H9 (cell line): ENCODE measurements at regions not wholly inside any gene's neighbourhood (a gene's known extent, or its start where the extent isn't known, plus 50 kb on each side); places are given as distances from the start of the nearest gene placed in this dataset.
"Not testable (repeated sequence)": the region's sequence is repeated elsewhere in the genome, so short reads cannot be mapped to it uniquely, and the experiment has no call there.

Experiments used
- DNase-seq: peaks from one replicate; pipeline ENCODE4 v3.0.0-alpha.2; 2017
- H2AFZ ChIP-seq: one replicate; pipeline ENCODE4 v1.6.1; 2013; ENCODE audit warnings: mild to moderate bottlenecking, low read length, control low read depth, moderate library complexity
- H2AK5ac ChIP-seq: 2 replicates; pipeline ENCODE4 v1.6.1; 2013; ENCODE audit warnings: low read length, control low read depth, mixed read lengths; ENCODE audit not compliant: insufficient read length
- H2BK120ac ChIP-seq: one replicate; pipeline ENCODE4 v1.6.1; 2013; ENCODE audit warnings: low read depth, mild to moderate bottlenecking, low read length, control low read depth, inconsistent platforms; ENCODE audit not compliant: poor library complexity, severe bottlenecking
- H2BK12ac ChIP-seq: 2 replicates; pipeline ENCODE4 v1.6.1; 2013; ENCODE audit warnings: low read length, control low read depth, mixed read lengths, low read depth; ENCODE audit not compliant: insufficient read length
- H2BK15ac ChIP-seq: 2 replicates; pipeline ENCODE4 v1.6.1; 2013; ENCODE audit warnings: low read depth, low read length, control low read depth
- H2BK20ac ChIP-seq: one replicate; pipeline ENCODE4 v1.6.1; 2013; ENCODE audit warnings: low read depth, mild to moderate bottlenecking, low read length, control low read depth, inconsistent platforms; ENCODE audit not compliant: poor library complexity, severe bottlenecking
- H2BK5ac ChIP-seq: 2 replicates; pipeline ENCODE4 v1.6.1; 2013; ENCODE audit warnings: low read length, control low read depth, mixed read lengths; ENCODE audit not compliant: insufficient read length
- H3K14ac ChIP-seq: 2 replicates; pipeline ENCODE4 v1.6.1; 2013; ENCODE audit warnings: low read length, control low read depth; ENCODE audit not compliant: insufficient read depth
- H3K18ac ChIP-seq: 2 replicates; pipeline ENCODE4 v1.6.1; 2013; ENCODE audit warnings: low read depth, mild to moderate bottlenecking, mixed read lengths, low read length, control low read depth; ENCODE audit not compliant: insufficient read length
- H3K23ac ChIP-seq: 2 replicates; pipeline ENCODE4 v1.6.1; 2013; ENCODE audit warnings: low read length, control low read depth, mixed read lengths, low read depth; ENCODE audit not compliant: insufficient read length
- H3K23me2 ChIP-seq: 2 replicates; pipeline ENCODE4 v1.6.1; 2013; ENCODE audit warnings: low read depth, mild to moderate bottlenecking, mixed read lengths, low read length, control low read depth; ENCODE audit not compliant: insufficient read length, poor library complexity, severe bottlenecking
- H3K27ac ChIP-seq: 2 replicates; pipeline ENCODE4 v1.5.1; 2013; ENCODE audit warnings: low read length, control low read depth, mixed read lengths, low read depth; ENCODE audit not compliant: insufficient read length
- H3K27me3 ChIP-seq: 2 replicates; pipeline ENCODE4 v1.6.1; 2013; ENCODE audit warnings: low read length, control low read depth, inconsistent platforms; ENCODE audit not compliant: insufficient read depth
- H3K4ac ChIP-seq: 2 replicates; pipeline ENCODE4 v1.6.1; 2013; ENCODE audit warnings: low read depth, mild to moderate bottlenecking, control low read depth, inconsistent platforms, low read length, moderate library complexity
- H3K4me1 ChIP-seq: 2 replicates; pipeline ENCODE4 v1.6.1; 2013; ENCODE audit warnings: low read length, control low read depth, inconsistent platforms; ENCODE audit not compliant: insufficient read depth
- H3K4me2 ChIP-seq: 2 replicates; pipeline ENCODE4 v1.6.1; 2013; ENCODE audit warnings: low read length, control low read depth, mixed read lengths; ENCODE audit not compliant: insufficient read length, insufficient read depth
- H3K56ac ChIP-seq: 2 replicates; pipeline ENCODE4 v1.6.1; 2013; ENCODE audit warnings: low read depth, mild to moderate bottlenecking, mixed read lengths, low read length, control low read depth; ENCODE audit not compliant: insufficient read length
- H3K79me1 ChIP-seq: 2 replicates; pipeline ENCODE4 v1.6.1; 2013; ENCODE audit warnings: low read depth, mild to moderate bottlenecking, moderate library complexity, low read length, control low read depth, inconsistent platforms; ENCODE audit not compliant: insufficient read depth, poor library complexity, severe bottlenecking
- H3K79me2 ChIP-seq: 2 replicates; pipeline ENCODE4 v1.6.1; 2013; ENCODE audit warnings: low read length, control low read depth, inconsistent platforms; ENCODE audit not compliant: insufficient read depth
- H3K9ac ChIP-seq: 2 replicates; pipeline ENCODE4 v1.6.1; 2013; ENCODE audit warnings: low read length, control low read depth, mixed read lengths; ENCODE audit not compliant: insufficient read length; ENCODE audit errors: extremely low read depth
- H3K9me3 ChIP-seq: one replicate; pipeline ENCODE4 v1.6.1; 2013; ENCODE audit warnings: low read depth, low read length, inconsistent platforms; ENCODE audit not compliant: control insufficient read depth
- H3T11ph ChIP-seq: one replicate; pipeline ENCODE4 v1.6.1; 2013; ENCODE audit warnings: mild to moderate bottlenecking, low read length, control low read depth, inconsistent platforms
- H4K20me1 ChIP-seq: one replicate; pipeline ENCODE4 v1.6.1; 2013; ENCODE audit not compliant: control insufficient read depth, insufficient read length, insufficient read depth
- H4K5ac ChIP-seq: 2 replicates; pipeline ENCODE4 v1.6.1; 2013; ENCODE audit warnings: low read depth, mild to moderate bottlenecking, mixed read lengths, low read length, control low read depth; ENCODE audit not compliant: insufficient read length
- H4K8ac ChIP-seq: replicated peaks from 2 replicates; pipeline ENCODE4 v1.6.1; 2013; ENCODE audit warnings: low read length, control low read depth, mixed read lengths, low read depth; ENCODE audit not compliant: insufficient read length
- H4K91ac ChIP-seq: 2 replicates; pipeline ENCODE4 v1.6.1; 2013; ENCODE audit warnings: low read depth, mild to moderate bottlenecking, moderate library complexity, mixed read lengths, low read length, control low read depth; ENCODE audit not compliant: insufficient read length
- H3K27ac Mint-ChIP-seq, 3 experiments: 2 replicates in 2 of 3; 3 replicates in 1 of 3; pipeline ENCODE4 v1.8.0; 2020 to 2021; ENCODE audit warnings: mixed read lengths in 3 of 3, mild to moderate bottlenecking in 1 of 3, moderate library complexity in 1 of 3
- H3K27me3 Mint-ChIP-seq: 2 replicates; pipeline ENCODE4 v1.8.0; 2021; ENCODE audit warnings: low read depth, mild to moderate bottlenecking, moderate library complexity, mixed read lengths
- H3K36me3 Mint-ChIP-seq, 3 experiments: 2 replicates in 2 of 3; 3 replicates in 1 of 3; pipeline ENCODE4 v1.8.0; 2020 to 2021; ENCODE audit warnings: low read depth in 3 of 3, mixed read lengths in 3 of 3; ENCODE audit not compliant: insufficient read depth in 1 of 3
- H3K4me1 Mint-ChIP-seq, 2 experiments: 2 replicates each; pipeline ENCODE4 v1.8.0; 2020; ENCODE audit warnings: mixed read lengths in 2 of 2
- H3K4me3 Mint-ChIP-seq, 2 experiments: 2 replicates in 1 of 2; 3 replicates in 1 of 2; pipeline ENCODE4 v1.8.0; 2020 to 2021; ENCODE audit warnings: mild to moderate bottlenecking in 2 of 2, mixed read lengths in 2 of 2, moderate library complexity in 1 of 2
- H3K9me3 Mint-ChIP-seq, 2 experiments: 2 replicates in 1 of 2; 3 replicates in 1 of 2; pipeline ENCODE4 v1.8.0; 2020; ENCODE audit warnings: mild to moderate bottlenecking in 2 of 2, mixed read lengths in 2 of 2, moderate library complexity in 1 of 2
- WGBS: extraction: QIAGEN DNeasy Blood & Tissue Kit; methylation state at CpG from one replicate; pipeline ENCODE4 v1.1.7; 2013; ENCODE audit warnings: missing lambda C conversion rate, low lambda C conversion rate, mixed read lengths; ENCODE audit not compliant: insufficient read length; ENCODE audit errors: extremely low coverage; 5-methylcytosine and 5-hydroxymethylcytosine counted together
- TF ChIP-seq, protein P1 (sequence below): fragments of 200-600 bp; sonication (generic); conservative IDR thresholded peaks from 3 replicates; pipeline ENCODE4 v1.8.0; 2021; ENCODE audit warnings: antibody characterized with exemption, mild to moderate bottlenecking

DNA sequence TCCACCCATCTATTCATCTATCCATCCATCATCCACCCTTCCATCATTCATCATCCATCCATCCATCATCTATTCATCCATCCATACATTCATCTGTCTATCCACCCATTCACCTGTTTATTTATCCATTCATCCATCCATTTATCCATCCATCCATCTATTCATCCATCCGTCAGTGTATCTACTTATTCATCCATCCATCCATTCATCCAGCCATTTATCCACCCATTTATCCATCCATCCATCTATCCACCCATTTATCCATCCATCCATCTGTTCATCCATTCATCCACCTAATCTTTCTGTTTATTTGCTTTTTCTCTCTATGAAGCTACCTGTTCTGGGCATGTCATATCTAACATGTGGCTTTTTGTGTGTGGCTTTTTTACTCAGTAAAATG, 115.4 kb downstream of the CRYAA start:
- no CpG with 5 or more reads among the region's 1 CpG for WGBS
- peaks cover 8% of the 10 kb centered on the region for H3K27me3 Mint-ChIP-seq
- H3K9ac ChIP-seq = no peak overlapping the region
- no peaks in the 10 kb centered on the region; a peak in 1 of 5 replicates for H3K9me3 Mint-ChIP-seq
- H3K79me1 ChIP-seq = no peaks in the 10 kb centered on the region
- H3T11ph ChIP-seq = no peak overlapping the region
- peaks cover under 1 to 13% of the 10 kb centered on the region in 2 experiments; a peak in 3 of 4 replicates for H3K4me1 Mint-ChIP-seq
- H3K4ac ChIP-seq = no peak overlapping the region
- no peak overlapping the region for H2BK12ac ChIP-seq
- no peak overlapping the region for H3K23ac ChIP-seq
- TF ChIP-seq, protein P1, sequence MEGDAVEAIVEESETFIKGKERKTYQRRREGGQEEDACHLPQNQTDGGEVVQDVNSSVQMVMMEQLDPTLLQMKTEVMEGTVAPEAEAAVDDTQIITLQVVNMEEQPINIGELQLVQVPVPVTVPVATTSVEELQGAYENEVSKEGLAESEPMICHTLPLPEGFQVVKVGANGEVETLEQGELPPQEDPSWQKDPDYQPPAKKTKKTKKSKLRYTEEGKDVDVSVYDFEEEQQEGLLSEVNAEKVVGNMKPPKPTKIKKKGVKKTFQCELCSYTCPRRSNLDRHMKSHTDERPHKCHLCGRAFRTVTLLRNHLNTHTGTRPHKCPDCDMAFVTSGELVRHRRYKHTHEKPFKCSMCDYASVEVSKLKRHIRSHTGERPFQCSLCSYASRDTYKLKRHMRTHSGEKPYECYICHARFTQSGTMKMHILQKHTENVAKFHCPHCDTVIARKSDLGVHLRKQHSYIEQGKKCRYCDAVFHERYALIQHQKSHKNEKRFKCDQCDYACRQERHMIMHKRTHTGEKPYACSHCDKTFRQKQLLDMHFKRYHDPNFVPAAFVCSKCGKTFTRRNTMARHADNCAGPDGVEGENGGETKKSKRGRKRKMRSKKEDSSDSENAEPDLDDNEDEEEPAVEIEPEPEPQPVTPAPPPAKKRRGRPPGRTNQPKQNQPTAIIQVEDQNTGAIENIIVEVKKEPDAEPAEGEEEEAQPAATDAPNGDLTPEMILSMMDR = no peak
- no peak overlapping the region for H3K27ac ChIP-seq
- no peak overlapping the region for H2BK20ac ChIP-seq
- H2BK5ac ChIP-seq = no peak overlapping the region
- no peak overlapping the region for H4K8ac ChIP-seq
- no peak overlapping the region for H4K5ac ChIP-seq
- no peak overlapping the region for H3K27ac Mint-ChIP-seq
- no peaks in the 10 kb centered on the region for H3K79me2 ChIP-seq
- no peak overlapping the region for H3K4me3 Mint-ChIP-seq
- no peaks in the 10 kb centered on the region for H3K36me3 Mint-ChIP-seq
- no peak overlapping the region for H3K4me2 ChIP-seq
- DNase-seq = no peak
- H2BK15ac ChIP-seq = no peak overlapping the region
- no peak overlapping the region for H2AFZ ChIP-seq
- H3K18ac ChIP-seq = no peak overlapping the region
- no peak overlapping the region for H3K14ac ChIP-seq
- H2AK5ac ChIP-seq = no peak overlapping the region
- no peak overlapping the region for H3K56ac ChIP-seq
- no peak overlapping the region for H2BK120ac ChIP-seq
- H4K91ac ChIP-seq = no peak overlapping the region
- no peaks in the 10 kb centered on the region for H3K23me2 ChIP-seq
- H4K20me1 ChIP-seq = no peaks in the 10 kb centered on the region
- no peaks in the 10 kb centered on the region for H3K4me1 ChIP-seq
- no peaks in the 10 kb centered on the region for H3K9me3 ChIP-seq
- H3K27me3 ChIP-seq = no peaks in the 10 kb centered on the region

DNA sequence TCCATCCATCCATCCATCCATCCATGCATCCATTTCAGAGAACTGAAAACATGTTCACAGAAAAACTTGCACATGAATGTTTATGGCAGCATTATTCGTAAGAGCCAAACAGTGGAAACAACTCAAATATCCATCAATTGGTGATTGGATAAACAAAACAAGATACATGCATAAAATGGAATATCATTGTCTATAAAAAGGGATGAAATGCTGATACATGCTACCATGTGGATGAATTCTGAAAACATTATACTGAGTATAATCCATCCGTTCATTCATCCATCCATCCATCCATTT, 115.1 kb downstream of the CRYAA start:
- H4K5ac ChIP-seq, H3K4me3 Mint-ChIP-seq, H2BK12ac ChIP-seq, H4K20me1 ChIP-seq, H2BK20ac ChIP-seq, H3K9ac ChIP-seq, H3K27me3 ChIP-seq, H3K23me2 ChIP-seq, H3K23ac ChIP-seq, H4K91ac ChIP-seq, H2AK5ac ChIP-seq, DNase-seq, H2BK15ac ChIP-seq, H3K4me1 ChIP-seq, H3K18ac ChIP-seq, H2AFZ ChIP-seq, H3K9me3 Mint-ChIP-seq, H3K14ac ChIP-seq, H3T11ph ChIP-seq, H3K79me2 ChIP-seq, H3K36me3 Mint-ChIP-seq, H3K27ac Mint-ChIP-seq, H3K4ac ChIP-seq, H2BK120ac ChIP-seq, H2BK5ac ChIP-seq, H3K4me2 ChIP-seq, H3K56ac ChIP-seq, H3K79me1 ChIP-seq, H4K8ac ChIP-seq, H3K27ac ChIP-seq, H3K9me3 ChIP-seq: not testable (repeated sequence)
- Mint-ChIP-seq H3K27me3 (peaks cover 11% of the 10 kb centered on the region), H3K4me1 (peaks cover 3 to 17% of the 10 kb centered on the region in 2 experiments; a peak in 3 of 4 replicates)
- no CpG with 5 or more reads among the region's 2 CpGs for WGBS
